ENCODE measurements at regions not wholly inside any gene's neighbourhood (a gene's known extent, or its start where the extent isn't known, plus 50 kb on each side); places are given as distances from the start of the nearest gene placed in this dataset.

DNA sequence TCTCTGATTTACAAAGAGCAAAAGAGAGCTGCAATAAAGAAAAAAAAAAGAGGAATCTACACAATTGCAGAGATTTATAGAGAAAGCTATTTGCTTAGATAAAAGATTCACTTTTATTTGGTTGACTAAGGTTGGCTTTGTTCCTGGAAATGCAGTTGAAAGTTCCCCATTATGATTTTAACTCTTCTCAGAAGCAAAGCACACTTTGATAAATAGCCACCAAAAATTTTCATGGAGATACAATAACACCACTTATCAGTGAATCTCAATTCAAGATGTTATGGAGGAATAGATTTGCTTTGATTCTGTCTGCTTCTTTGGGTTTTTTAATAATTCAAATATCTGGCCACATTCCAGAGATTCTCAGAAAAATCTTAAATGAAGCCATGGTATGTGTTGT, 88.5 kb upstream of the ANO3 start:
- no peak for DNase-seq (ENCODE audit: low spot score)

- DNase-seq (ENCODE audit: low spot score) = no peak
Measured at GRCh38 chr11:26244207-26244606, 87.7 kb upstream of the ANO3 start.

- DNase-seq (ENCODE audit: low spot score) = no peak
Measured at GRCh38 chr11:26245046-26245445, 86.9 kb upstream of the ANO3 start.

DNA sequence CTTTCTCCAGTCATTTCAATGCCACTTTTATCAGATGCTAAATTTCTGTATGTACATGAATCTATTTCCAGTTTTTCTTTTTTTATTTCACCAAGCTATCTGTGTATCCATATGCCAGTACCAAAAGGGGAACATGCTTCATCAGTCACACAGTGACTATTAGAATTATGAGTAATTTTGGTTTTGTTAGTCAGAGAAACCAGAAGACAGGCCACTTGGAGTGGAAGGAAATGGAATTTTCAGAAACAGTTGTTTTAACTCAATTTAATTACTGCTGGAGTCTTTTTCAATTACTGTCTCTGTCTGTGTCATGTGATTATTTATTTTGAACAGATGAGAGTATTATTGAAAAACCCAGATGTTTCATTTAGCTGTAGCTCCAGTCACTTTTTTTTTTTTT, 84.6 kb upstream of the ANO3 start:
- no peak for DNase-seq (ENCODE audit: low spot score)

GRCh38 chr11:26248661-26249060, 83.3 kb upstream of the ANO3 start:
- no peak for DNase-seq (ENCODE audit: low spot score)

- DNase-seq (ENCODE audit: low spot score) = no peak
Measured at GRCh38 chr11:26254378-26254777, 77.6 kb upstream of the ANO3 start.

DNA sequence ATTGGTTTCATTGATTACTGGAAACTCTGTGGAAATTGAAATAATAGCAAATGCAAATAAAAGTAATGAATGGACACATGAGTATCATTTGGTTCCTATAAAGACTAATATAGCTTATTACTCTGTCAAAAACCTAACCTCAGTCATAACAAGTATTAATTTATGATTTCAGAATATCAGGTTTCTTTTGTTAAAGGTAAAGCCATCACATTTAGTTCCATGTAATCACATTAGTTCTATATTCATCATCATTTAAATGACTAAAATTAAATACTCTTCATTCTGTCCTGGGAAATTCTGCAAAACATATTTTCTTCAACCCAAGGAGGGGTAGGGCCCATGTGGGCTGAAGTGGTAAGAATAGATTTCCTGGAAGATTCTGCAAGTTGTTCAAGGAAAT, 68.2 kb upstream of the ANO3 start:
- DNase-seq (ENCODE audit: low spot score) = no peak

GRCh38 chr11:26264266-26264665, 67.7 kb upstream of the ANO3 start:
- no peak for DNase-seq (ENCODE audit: low spot score)

- no peak for DNase-seq (ENCODE audit: low spot score)
Measured at GRCh38 chr11:26268980-26269660, 62.8 kb upstream of the ANO3 start.

DNA sequence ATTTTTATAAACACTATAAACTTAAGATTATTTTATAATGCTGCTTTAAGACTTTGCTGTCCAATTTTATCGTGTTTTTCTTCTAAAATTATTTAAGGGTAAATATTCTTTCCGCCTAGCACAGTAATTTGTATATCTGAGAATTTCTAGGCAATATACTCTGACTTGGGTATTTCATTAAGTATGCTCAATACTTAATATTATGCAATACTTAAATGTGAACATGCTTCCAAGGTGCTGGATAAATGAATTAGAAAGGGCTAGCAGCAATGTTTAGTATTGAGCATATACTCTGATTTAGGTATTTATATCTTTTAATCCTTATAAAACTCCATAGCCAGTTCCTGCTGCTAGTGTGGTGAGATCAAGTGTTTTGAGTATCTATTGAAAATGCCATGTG, 60.3 kb upstream of the ANO3 start:
- no peak for DNase-seq (ENCODE audit: low spot score)

DNA sequence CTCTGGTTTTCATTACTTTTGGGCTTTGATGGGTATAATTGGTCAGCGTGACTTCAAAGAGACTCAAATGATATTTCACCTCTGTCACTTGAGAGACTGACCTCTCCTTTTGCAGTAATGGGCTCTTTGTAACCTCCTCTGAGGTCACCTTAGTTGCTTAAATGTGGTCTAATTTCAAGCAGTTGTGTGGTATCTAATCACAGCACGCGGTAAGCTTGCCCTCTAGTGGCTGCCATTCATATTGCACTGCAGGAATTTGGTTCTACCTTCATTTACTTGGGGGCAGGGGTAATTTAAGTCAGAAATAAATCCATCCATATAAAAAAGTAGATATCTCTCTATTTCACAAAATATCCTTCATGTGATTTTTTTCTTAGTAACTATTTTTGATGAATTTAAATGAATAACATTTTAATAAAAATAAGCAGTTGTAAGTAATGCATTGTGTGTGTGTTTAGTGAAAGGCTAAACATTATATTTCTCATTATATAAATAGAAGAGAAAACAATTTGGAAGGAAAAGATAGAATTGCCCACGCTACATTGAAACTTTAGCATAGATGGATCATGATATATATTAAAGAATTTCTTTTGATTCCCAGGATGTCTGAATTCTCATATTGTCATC, 55.0 kb upstream of the ANO3 start:
- DNase-seq (ENCODE audit: low spot score) = peak; percentile 43

DNA sequence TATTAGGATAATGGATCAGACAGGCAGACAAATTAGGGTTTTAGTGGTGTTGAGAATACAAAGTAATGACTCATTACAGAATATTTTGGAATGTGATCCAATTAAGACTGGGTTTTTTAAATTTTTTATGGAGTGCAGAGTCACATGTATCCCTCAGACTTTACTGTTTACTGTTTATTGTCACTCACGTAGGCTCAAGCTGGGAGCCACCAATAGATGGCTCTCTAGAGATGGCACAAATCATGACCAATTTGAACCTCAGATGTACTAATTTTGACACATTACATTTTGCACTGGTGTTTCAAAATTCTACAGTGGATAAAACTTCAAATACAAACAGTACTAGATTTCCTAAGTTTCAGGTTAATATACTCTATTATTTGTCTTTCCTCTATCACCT, 53.6 kb upstream of the ANO3 start:
- no peak for DNase-seq (ENCODE audit: low spot score)
